ENCODE measurements at regions not wholly inside any gene's neighbourhood (a gene's known extent, or its start where the extent isn't known, plus 50 kb on each side); places are given as distances from the start of the nearest gene placed in this dataset.
"Not testable (repeated sequence)": the region's sequence is repeated elsewhere in the genome, so short reads cannot be mapped to it uniquely, and the experiment has no call there.

GRCh38 chr2:142562900-142563299 is 314.6 kb upstream of the KYNU start:
- no peak for DNase-seq

GRCh38 chr2:142561656-142562055 is 315.8 kb upstream of the KYNU start:
- no peak for DNase-seq

GRCh38 chr2:142557391-142557790 is 320.1 kb upstream of the KYNU start:
- no peak for DNase-seq

- not testable (repeated sequence) for DNase-seq
Measured at GRCh38 chr2:142545999-142546398, 331.5 kb upstream of the KYNU start.

GRCh38 chr2:142545036-142545435 is 332.4 kb upstream of the KYNU start:
- DNase-seq, result no peak

- no peak for DNase-seq
Measured at GRCh38 chr2:142544173-142544572, 333.3 kb upstream of the KYNU start.

GRCh38 chr2:142542431-142542910 is 335.0 kb upstream of the KYNU start:
- DNase-seq, result no peak

GRCh38 chr2:142536966-142537365 is 340.5 kb upstream of the KYNU start:
- no peak for DNase-seq

- no peak for DNase-seq
Measured at GRCh38 chr2:142536492-142536891, 341.0 kb upstream of the KYNU start.

- no peak for DNase-seq
Measured at GRCh38 chr2:142535311-142535710, 342.2 kb upstream of the KYNU start.

GRCh38 chr2:142533177-142533576 is 344.3 kb upstream of the KYNU start:
- DNase-seq, result no peak

- no peak for DNase-seq
Measured at GRCh38 chr2:142531377-142531776, 346.1 kb upstream of the KYNU start.

GRCh38 chr2:142525720-142526119 is 351.7 kb upstream of the KYNU start:
- DNase-seq, result no peak

GRCh38 chr2:142521492-142521891 is 356.0 kb upstream of the KYNU start:
- DNase-seq, result no peak

GRCh38 chr2:142515493-142515892 is 362.0 kb upstream of the KYNU start:
- DNase-seq, result no peak

GRCh38 chr2:142509401-142509800 is 368.1 kb upstream of the KYNU start:
- no peak for DNase-seq

GRCh38 chr2:142504754-142505153 is 372.7 kb upstream of the KYNU start:
- DNase-seq, result no peak

GRCh38 chr2:142502402-142502801 is 371.6 kb upstream of the LRP1B start:
- no peak for DNase-seq

- no peak for DNase-seq
Measured at GRCh38 chr2:142495141-142495540, 364.3 kb upstream of the LRP1B start.

GRCh38 chr2:142489631-142490030 is 358.8 kb upstream of the LRP1B start:
- not testable (repeated sequence) for DNase-seq

- no peak for DNase-seq
Measured at GRCh38 chr2:142484111-142484510, 353.3 kb upstream of the LRP1B start.

GRCh38 chr2:142483653-142484052 is 352.8 kb upstream of the LRP1B start:
- DNase-seq, result no peak

- no peak for DNase-seq
Measured at GRCh38 chr2:142478206-142478605, 347.4 kb upstream of the LRP1B start.

- DNase-seq, result no peak
Measured at GRCh38 chr2:142472382-142472781, 341.6 kb upstream of the LRP1B start.

- DNase-seq, result no peak
Measured at GRCh38 chr2:142467321-142467720, 336.5 kb upstream of the LRP1B start.

- no peak for DNase-seq
Measured at GRCh38 chr2:142463047-142463446, 332.2 kb upstream of the LRP1B start.
